ENCODE measurements at regions not wholly inside any gene's neighbourhood (a gene's known extent, or its start where the extent isn't known, plus 50 kb on each side); places are given as distances from the start of the nearest gene placed in this dataset.

DNA sequence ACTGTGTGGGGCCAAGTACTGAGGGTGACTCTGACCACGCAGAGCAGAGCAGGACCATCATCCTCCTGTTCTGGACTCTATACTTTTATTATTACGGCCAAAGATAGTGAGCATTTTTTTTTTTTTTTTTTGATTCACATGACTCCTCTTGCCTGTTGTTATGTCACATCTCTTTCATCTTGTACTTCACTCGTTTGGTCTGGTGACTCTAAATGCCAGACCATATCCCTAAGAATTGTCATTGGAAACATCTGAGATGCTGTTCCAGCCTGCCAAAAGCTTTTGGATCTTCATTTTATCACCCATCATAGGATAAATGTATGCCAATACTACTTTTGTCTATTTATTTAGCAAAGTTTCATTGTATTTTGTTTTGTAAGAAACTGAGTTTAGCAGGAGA, 168.2 kb upstream of the RAI14 start:
- TF ChIP-seq ZNF274 (IDR thresholded peaks at IDR 0.05; ENCODE audit: low read depth, low read length) (no peak), YY1 (IDR thresholded peaks at IDR 0.05; ENCODE audit: insufficient read depth, insufficient read length) (no peak), SUZ12 (IDR thresholded peaks at IDR 0.05; ENCODE audit: extremely low read depth, insufficient read depth, insufficient read length) (no peak)

All from NT2/D1 (cell line).